Endodermal cell (in vitro differentiated cells): ENCODE measurements at regions not wholly inside any gene's neighbourhood (a gene's known extent, or its start where the extent isn't known, plus 50 kb on each side); places are given as distances from the start of the nearest gene placed in this dataset.

ENCODE experiments used
- DNase-seq: peaks from one replicate; pipeline ENCODE4 v3.0.0-alpha.2; 2017
- H3K27ac ChIP-seq: 2 replicates; pipeline ENCODE4 v1.5.1; 2013; ENCODE audit warnings: mild to moderate bottlenecking, low read depth, low read length, moderate library complexity
- H3K27me3 ChIP-seq: 2 replicates; pipeline ENCODE4 v1.6.1; 2013; ENCODE audit warnings: mild to moderate bottlenecking, low read length, moderate library complexity; ENCODE audit not compliant: insufficient read depth, control insufficient read depth, poor library complexity, severe bottlenecking
- H3K36me3 ChIP-seq: 2 replicates; pipeline ENCODE4 v1.7.0; 2013; ENCODE audit warnings: mild to moderate bottlenecking, low read length, moderate library complexity; ENCODE audit not compliant: control insufficient read depth, insufficient read depth
- H3K4me1 ChIP-seq: one replicate; pipeline ENCODE4 v1.7.0; 2013; ENCODE audit warnings: low read length; ENCODE audit not compliant: control insufficient read depth, insufficient read depth
- H3K4me3 ChIP-seq: 2 replicates; pipeline ENCODE4 v1.5.1; 2013; ENCODE audit warnings: mild to moderate bottlenecking, low read length, moderate library complexity
- H3K9ac ChIP-seq: 2 replicates; pipeline ENCODE4 v1.6.1; 2013; ENCODE audit warnings: mild to moderate bottlenecking, low read length, moderate library complexity; ENCODE audit not compliant: poor library complexity, severe bottlenecking; ENCODE audit errors: extremely low read depth
- H3K9me3 ChIP-seq: 2 replicates; pipeline ENCODE4 v1.6.1; 2013; ENCODE audit warnings: mild to moderate bottlenecking, low read length, moderate library complexity; ENCODE audit not compliant: control insufficient read depth
- H3K27ac Mint-ChIP-seq: 2 replicates; pipeline ENCODE4 v1.8.0; 2020; ENCODE audit warnings: mixed read lengths
- H3K27me3 Mint-ChIP-seq: 2 replicates; pipeline ENCODE4 v1.8.0; 2021; ENCODE audit warnings: mild to moderate bottlenecking, mixed read lengths; ENCODE audit not compliant: insufficient read depth
- H3K36me3 Mint-ChIP-seq: 2 replicates; pipeline ENCODE4 v1.8.0; 2020; ENCODE audit warnings: low read depth, mixed read lengths
- H3K4me1 Mint-ChIP-seq: 2 replicates; pipeline ENCODE4 v1.8.0; 2020; ENCODE audit warnings: mixed read lengths
- H3K4me3 Mint-ChIP-seq: 2 replicates; pipeline ENCODE4 v1.8.0; 2020; ENCODE audit warnings: mild to moderate bottlenecking, moderate library complexity, mixed read lengths
- H3K9me3 Mint-ChIP-seq: 2 replicates; pipeline ENCODE4 v1.8.0; 2020; ENCODE audit warnings: mild to moderate bottlenecking, mixed read lengths
- WGBS, 2 experiments: methylation state at CpG; one replicate each; pipeline versions ENCODE4 v1.1.5 to v1.1.7; 2013; ENCODE audit warnings: missing lambda C conversion rate in 2 of 2, mixed read lengths in 1 of 2; ENCODE audit not compliant: insufficient coverage in 1 of 2, insufficient read length in 1 of 2; 5-methylcytosine and 5-hydroxymethylcytosine counted together
- TF ChIP-seq, protein P1 (sequence below): fragments of 200-600 bp; sonication (generic); conservative IDR thresholded peaks from 2 replicates; pipeline ENCODE4 v1.5.0; 2021; ENCODE audit warnings: antibody characterized with exemption, mild to moderate bottlenecking

- Histone ChIP-seq H3K27me3 (no peaks in the 10 kb centered on the region), H3K9me3 (no peaks in the 10 kb centered on the region), H3K4me1 (no peaks in the 10 kb centered on the region), H3K36me3 (no peaks in the 10 kb centered on the region), H3K9ac (no peak overlapping the region), H3K27ac (no peak overlapping the region), H3K4me3 (no peak overlapping the region)
- peak; percentile 28 for DNase-seq
- no peaks in the 10 kb centered on the region for H3K27me3 Mint-ChIP-seq
- H3K9me3 Mint-ChIP-seq, result no peaks in the 10 kb centered on the region
- H3K36me3 Mint-ChIP-seq, result no peaks in the 10 kb centered on the region
- WGBS, 2 experiments, result 85 to 100% methylated on average over 1 to 4 of the region's 4 CpGs
- TF ChIP-seq, protein P1, sequence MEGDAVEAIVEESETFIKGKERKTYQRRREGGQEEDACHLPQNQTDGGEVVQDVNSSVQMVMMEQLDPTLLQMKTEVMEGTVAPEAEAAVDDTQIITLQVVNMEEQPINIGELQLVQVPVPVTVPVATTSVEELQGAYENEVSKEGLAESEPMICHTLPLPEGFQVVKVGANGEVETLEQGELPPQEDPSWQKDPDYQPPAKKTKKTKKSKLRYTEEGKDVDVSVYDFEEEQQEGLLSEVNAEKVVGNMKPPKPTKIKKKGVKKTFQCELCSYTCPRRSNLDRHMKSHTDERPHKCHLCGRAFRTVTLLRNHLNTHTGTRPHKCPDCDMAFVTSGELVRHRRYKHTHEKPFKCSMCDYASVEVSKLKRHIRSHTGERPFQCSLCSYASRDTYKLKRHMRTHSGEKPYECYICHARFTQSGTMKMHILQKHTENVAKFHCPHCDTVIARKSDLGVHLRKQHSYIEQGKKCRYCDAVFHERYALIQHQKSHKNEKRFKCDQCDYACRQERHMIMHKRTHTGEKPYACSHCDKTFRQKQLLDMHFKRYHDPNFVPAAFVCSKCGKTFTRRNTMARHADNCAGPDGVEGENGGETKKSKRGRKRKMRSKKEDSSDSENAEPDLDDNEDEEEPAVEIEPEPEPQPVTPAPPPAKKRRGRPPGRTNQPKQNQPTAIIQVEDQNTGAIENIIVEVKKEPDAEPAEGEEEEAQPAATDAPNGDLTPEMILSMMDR, result no peak
- H3K4me3 Mint-ChIP-seq, result no peak overlapping the region
- H3K4me1 Mint-ChIP-seq, result no peaks in the 10 kb centered on the region
- H3K27ac Mint-ChIP-seq, result no peak overlapping the region
These were observed 72.6 kb upstream of the CNEP1R1 start for GRCh38 chr16:49952386-49952785.

GRCh38 chr16:49953090-49953489 lies 71.9 kb upstream of the CNEP1R1 start:
- no peaks in the 10 kb centered on the region for H3K4me1 ChIP-seq
- no peak for DNase-seq
- Mint-ChIP-seq H3K9me3 (no peaks in the 10 kb centered on the region), H3K27ac (no peak overlapping the region), H3K4me1 (peaks cover 2% of the 10 kb centered on the region), H3K4me3 (no peak overlapping the region), H3K27me3 (no peaks in the 10 kb centered on the region), H3K36me3 (no peaks in the 10 kb centered on the region)
- no peak overlapping the region for H3K27ac ChIP-seq
- H3K36me3 ChIP-seq, result no peaks in the 10 kb centered on the region
- no peak overlapping the region for H3K4me3 ChIP-seq
- no peaks in the 10 kb centered on the region for H3K27me3 ChIP-seq
- H3K9ac ChIP-seq, result no peak overlapping the region
- no peaks in the 10 kb centered on the region for H3K9me3 ChIP-seq
- no CpG with 5 or more reads among the region's 2 CpGs for WGBS, 2 experiments
- TF ChIP-seq, protein P1, result no peak

DNA sequence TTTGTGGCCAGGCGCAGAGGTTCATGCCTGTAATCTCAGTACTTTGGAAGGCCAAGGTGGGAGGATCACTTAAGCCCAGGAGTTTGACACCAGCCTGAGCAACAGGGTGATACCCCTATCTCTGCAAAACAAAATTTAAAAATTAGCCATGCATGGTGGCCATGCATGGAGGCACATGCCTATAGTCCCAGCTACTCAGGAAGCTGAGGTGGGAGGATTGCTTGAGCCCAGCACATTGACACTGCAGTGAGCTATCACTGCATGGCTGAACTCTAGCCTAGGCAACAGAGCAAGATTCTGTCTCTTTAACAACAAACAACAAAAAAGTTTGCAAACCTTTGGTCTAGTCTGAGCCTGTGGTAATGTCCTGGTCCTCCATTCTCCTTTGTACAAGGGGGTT lies 69.2 kb upstream of the CNEP1R1 start:
- Histone ChIP-seq H3K9me3 (no peaks in the 10 kb centered on the region), H3K36me3 (no peaks in the 10 kb centered on the region), H3K4me3 (no peak overlapping the region), H3K9ac (no peak overlapping the region), H3K27ac (no peak overlapping the region), H3K4me1 (no peaks in the 10 kb centered on the region), H3K27me3 (no peaks in the 10 kb centered on the region)
- Mint-ChIP-seq H3K27ac (no peak overlapping the region), H3K9me3 (no peaks in the 10 kb centered on the region), H3K36me3 (no peaks in the 10 kb centered on the region), H3K27me3 (no peaks in the 10 kb centered on the region), H3K4me1 (peaks cover 2% of the 10 kb centered on the region), H3K4me3 (no peak overlapping the region)
- DNase-seq, result no peak
- WGBS, 2 experiments, result 100% methylated on average over 1 of the region's 1 CpG
- TF ChIP-seq, protein P1, result no peak
